H1 (cell line): ENCODE measurements at regions not wholly inside any gene's neighbourhood (a gene's known extent, or its start where the extent isn't known, plus 50 kb on each side); places are given as distances from the start of the nearest gene placed in this dataset.
A peak's percentile ranks its signal among the peaks of the same experiment; 100 is the strongest.

Experiments
- CTCF ChIA-PET: fragments of 300-600 bp; sonication (Branson Sonifier 250); formaldehyde crosslinking; loops from one replicate; lab custom pipeline; 2021; ENCODE audit not compliant: partially characterized antibody; lab: Charles Lee
- POLR2A ChIA-PET: fragments of 300-600 bp; sonication (Branson Sonifier 250); formaldehyde crosslinking; loops from one replicate; lab custom pipeline; 2021; ENCODE audit warnings: inconsistent platforms; ENCODE audit not compliant: partially characterized antibody; lab: Charles Lee
- DNase-seq, 2 experiments: peaks; one replicate each; pipeline versions ENCODE4 v3.0.0 to v3.0.0-alpha.2; 2010 to 2022; ENCODE audit warnings: low spot score in 2 of 2, low read depth in 1 of 2, mixed read lengths in 1 of 2
- FAIRE-seq: peaks from 2 replicates; lab custom pipeline; 2011; peaks lifted over from hg19 to GRCh38; lab: Jason Lieb, UNC
- H2AFZ ChIP-seq: 2 replicates; pipeline ENCODE4 v1.8.1; 2012; ENCODE audit warnings: low read length, inconsistent platforms
- H2AK5ac ChIP-seq: 2 replicates; pipeline ENCODE4 v1.6.1; 2013; ENCODE audit warnings: low read depth, low read length
- H2BK120ac ChIP-seq: replicated peaks from 2 replicates; pipeline ENCODE3; 2013; ENCODE audit warnings: low read depth, low read length, inconsistent platforms
- H2BK12ac ChIP-seq: 2 replicates; pipeline ENCODE4 v1.6.1; 2013; ENCODE audit warnings: low read depth, low read length
- H2BK15ac ChIP-seq: 2 replicates; pipeline ENCODE4 v1.6.1; 2013; ENCODE audit warnings: low read length
- H2BK20ac ChIP-seq: 2 replicates; pipeline ENCODE4 v1.6.1; 2013; ENCODE audit warnings: low read length
- H2BK5ac ChIP-seq: 2 replicates; pipeline ENCODE4 v1.6.1; 2013; ENCODE audit warnings: low read depth, low read length
- H3K14ac ChIP-seq: 2 replicates; pipeline ENCODE4 v1.6.1; 2013; ENCODE audit warnings: inconsistent platforms; ENCODE audit not compliant: insufficient read length
- H3K18ac ChIP-seq: 2 replicates; pipeline ENCODE4 v1.6.1; 2013; ENCODE audit warnings: low read length; ENCODE audit errors: extremely low read depth
- H3K23ac ChIP-seq: 2 replicates; pipeline ENCODE4 v1.6.1; 2013; ENCODE audit warnings: inconsistent platforms; ENCODE audit not compliant: insufficient read length
- H3K23me2 ChIP-seq: 2 replicates; pipeline ENCODE4 v1.6.1; 2013; ENCODE audit warnings: low read depth, low read length
- H3K27ac ChIP-seq: 2 replicates; pipeline ENCODE4 v1.6.1; 2011; ENCODE audit warnings: low read depth, low read length, inconsistent platforms
- H3K27me3 ChIP-seq, 4 experiments: replicated peaks in 1 of 4; 1 replicate in 1 of 4; 2 replicates in 3 of 4; pipeline versions ENCODE4 v1.6.1 to v1.8.1; 2011 to 2013; ENCODE audit warnings: low read length in 3 of 4, mild to moderate bottlenecking in 3 of 4, inconsistent platforms in 2 of 4, mixed read lengths in 2 of 4, moderate library complexity in 1 of 4; ENCODE audit not compliant: control insufficient read depth in 3 of 4, insufficient read depth in 3 of 4; ENCODE audit errors: extremely low read depth in 1 of 4
- H3K36me3 ChIP-seq, 4 experiments: 2 replicates each; pipeline versions ENCODE4 v1.6.1 to v1.8.1; 2011 to 2013; ENCODE audit warnings: mild to moderate bottlenecking in 4 of 4, low read length in 3 of 4, moderate library complexity in 2 of 4, control low read depth in 1 of 4, inconsistent platforms in 1 of 4; ENCODE audit not compliant: insufficient read depth in 4 of 4, control insufficient read depth in 2 of 4
- H3K4ac ChIP-seq: replicated peaks from 2 replicates; pipeline ENCODE3; 2013; ENCODE audit warnings: low read length, low read depth, mixed read lengths, inconsistent platforms; ENCODE audit not compliant: insufficient read length
- H3K4me1 ChIP-seq, 4 experiments: replicated peaks in 1 of 4; 1 replicate in 1 of 4; 2 replicates in 3 of 4; pipeline versions ENCODE4 v1.6.1 to v1.8.1; 2011 to 2013; ENCODE audit warnings: low read length in 3 of 4, inconsistent platforms in 2 of 4, mixed read lengths in 1 of 4; ENCODE audit not compliant: insufficient read depth in 4 of 4, control insufficient read depth in 3 of 4
- H3K4me2 ChIP-seq, 2 experiments: 2 replicates each; pipeline versions ENCODE4 v1.6.1 to v1.8.1; 2011 to 2013; ENCODE audit warnings: low read depth in 2 of 2, low read length in 2 of 2, control low read depth in 1 of 2, inconsistent platforms in 1 of 2, mild to moderate bottlenecking in 1 of 2; ENCODE audit not compliant: insufficient read depth in 1 of 2
- H3K4me3 ChIP-seq, 4 experiments: fragments of 200-600, 300-600 bp in 1 of 4; sonication (generic), shearing (Covaris generic), sonication (Bioruptor Twin) in 1 of 4; 2 replicates each; pipeline versions ENCODE4 v1.5.1 to v1.8.1; 2011 to 2016; ENCODE audit warnings: low read length in 4 of 4, low read depth in 3 of 4, control low read depth in 2 of 4, inconsistent platforms in 2 of 4, mild to moderate bottlenecking in 2 of 4, mixed read lengths in 1 of 4, moderate library complexity in 1 of 4; ENCODE audit not compliant: insufficient read depth in 2 of 4; ENCODE audit errors: extremely low read depth in 1 of 4
- H3K56ac ChIP-seq: replicated peaks from 2 replicates; pipeline ENCODE3; 2013; ENCODE audit warnings: low read depth, mild to moderate bottlenecking, mixed read lengths, low read length, inconsistent platforms; ENCODE audit not compliant: insufficient read length
- H3K79me1 ChIP-seq: 2 replicates; pipeline ENCODE4 v1.6.1; 2013; ENCODE audit warnings: low read depth, low read length, control low read depth
- H3K79me2 ChIP-seq, 2 experiments: 2 replicates each; pipeline versions ENCODE4 v1.6.1 to v1.8.1; 2012 to 2013; ENCODE audit warnings: low read length in 2 of 2, mild to moderate bottlenecking in 2 of 2, inconsistent platforms in 1 of 2; ENCODE audit not compliant: insufficient read depth in 2 of 2, control insufficient read depth in 1 of 2
- H3K9ac ChIP-seq, 4 experiments: replicated peaks in 1 of 4; 1 replicate in 1 of 4; 2 replicates in 3 of 4; pipeline versions ENCODE4 v1.6.1 to v1.8.1; 2011 to 2013; ENCODE audit warnings: low read depth in 3 of 4, low read length in 3 of 4, control low read depth in 2 of 4, mild to moderate bottlenecking in 2 of 4, moderate library complexity in 2 of 4, inconsistent platforms in 1 of 4; ENCODE audit errors: extremely low read depth in 1 of 4
- H3K9me3 ChIP-seq, 2 experiments: 2 replicates each; pipeline versions ENCODE4 v1.6.1 to v1.8.1; 2012 to 2013; ENCODE audit warnings: mild to moderate bottlenecking in 2 of 2, moderate library complexity in 2 of 2, control low read depth in 1 of 2, inconsistent platforms in 1 of 2, low read depth in 1 of 2, low read length in 1 of 2, mixed read lengths in 1 of 2; ENCODE audit not compliant: insufficient read depth in 2 of 2
- H4K20me1 ChIP-seq, 2 experiments: replicated peaks in 1 of 2; 2 replicates each; pipeline versions ENCODE3 to v1.8.1; 2011 to 2013; ENCODE audit warnings: inconsistent platforms in 2 of 2, low read length in 2 of 2, mild to moderate bottlenecking in 1 of 2; ENCODE audit not compliant: insufficient read depth in 2 of 2, control insufficient read depth in 1 of 2
- H4K5ac ChIP-seq: 2 replicates; pipeline ENCODE4 v1.6.1; 2013; ENCODE audit warnings: low read length, low read depth, mixed read lengths, inconsistent platforms; ENCODE audit not compliant: insufficient read length
- H4K8ac ChIP-seq: 2 replicates; pipeline ENCODE4 v1.8.0; 2013; ENCODE audit warnings: mild to moderate bottlenecking, moderate library complexity, low read length, inconsistent platforms; ENCODE audit not compliant: insufficient read depth; ENCODE audit errors: extremely low read depth
- H4K91ac ChIP-seq: replicated peaks from 2 replicates; pipeline ENCODE3; 2013; ENCODE audit warnings: low read length, mixed read lengths, inconsistent platforms; ENCODE audit not compliant: insufficient read length
- ASH2L ChIP-seq: fragments of 200-600, 300-600 bp; sonication (generic); IDR thresholded peaks from one replicate; pipeline ENCODE4 v1.7.1; 2017; ENCODE audit warnings: low read length
- CHD1 ChIP-seq: IDR thresholded peaks from 2 replicates; pipeline ENCODE4 v1.6.1; 2012; ENCODE audit warnings: low read depth, low read length, improper control_type of control experiment
- CREB1 ChIP-seq: IDR thresholded peaks from 2 replicates; pipeline ENCODE4 v1.6.1; 2012; ENCODE audit warnings: inconsistent platforms
- EZH2 ChIP-seq: fragments of 200-600 bp; sonication (generic); IDR thresholded peaks from 2 replicates; pipeline ENCODE4 v1.7.1; 2012; ENCODE audit warnings: low read depth, mild to moderate bottlenecking, moderate library complexity, low read length, inconsistent platforms; ENCODE audit not compliant: severe bottlenecking
- FOSL1 ChIP-seq: IDR thresholded peaks from 2 replicates; pipeline ENCODE4 v1.6.1; 2011; ENCODE audit warnings: mild to moderate bottlenecking, low read depth, low read length, moderate library complexity; ENCODE audit not compliant: insufficient read depth
- GABPA ChIP-seq: IDR thresholded peaks from 2 replicates; pipeline ENCODE4 v1.6.1; 2011; ENCODE audit warnings: mild to moderate bottlenecking, low read length, moderate library complexity, borderline replicate concordance; ENCODE audit not compliant: insufficient read depth
- JUN ChIP-seq: IDR thresholded peaks from 2 replicates; pipeline ENCODE4 v1.6.1; 2011; ENCODE audit warnings: low read depth, mild to moderate bottlenecking, improper control_type of control experiment, low read length
- KDM4A ChIP-seq: IDR thresholded peaks from one replicate; pipeline ENCODE4 v1.7.1; 2012; ENCODE audit warnings: low read depth, mild to moderate bottlenecking, moderate library complexity, low read length, inconsistent platforms; ENCODE audit not compliant: severe bottlenecking
- MAX ChIP-seq: IDR thresholded peaks from 2 replicates; pipeline ENCODE4 v1.6.1; 2012; ENCODE audit warnings: inconsistent platforms
- PHF8 ChIP-seq: fragments of 200-600 bp; sonication (generic); conservative IDR thresholded peaks from 2 replicates; pipeline ENCODE4 v1.7.1; 2012; ENCODE audit warnings: low read depth, mild to moderate bottlenecking, inconsistent platforms, low read length, moderate library complexity
- RFX5 ChIP-seq: IDR thresholded peaks from 2 replicates; pipeline ENCODE4 v1.6.1; 2011; ENCODE audit warnings: low read depth, low read length, improper control_type of control experiment, borderline replicate concordance
- RNF2 ChIP-seq: fragments of 200-900, 300-1000 bp; sonication (generic); IDR thresholded peaks from 2 replicates; pipeline ENCODE4 v1.7.1; 2016; ENCODE audit warnings: borderline replicate concordance, low read depth, mild to moderate bottlenecking, antibody characterized with exemption, low read length; ENCODE audit not compliant: poor library complexity, severe bottlenecking; ENCODE audit errors: missing control alignments
- USF2 ChIP-seq: IDR thresholded peaks from 2 replicates; pipeline ENCODE4 v1.6.1; 2011; ENCODE audit warnings: low read length, improper control_type of control experiment
- WGBS, 2 experiments: shearing (Covaris generic) in 1 of 2; methylation state at CpG; one replicate each; pipeline versions ENCODE4 v1.1.6 to v1.1.7; 2013 to 2015; ENCODE audit warnings: low lambda C conversion rate in 2 of 2, mixed read lengths in 2 of 2, inconsistent platforms in 1 of 2, low coverage in 1 of 2, missing lambda C conversion rate in 1 of 2; ENCODE audit not compliant: insufficient replicate concordance in 2 of 2, insufficient coverage in 1 of 2, insufficient read length in 1 of 2; ENCODE audit errors: extremely low coverage in 1 of 2, missing lambda C conversion rate in 1 of 2; 5-methylcytosine and 5-hydroxymethylcytosine counted together

GRCh38 chr10:47121336-47121735 is 178.7 kb upstream of the GDF10 start:
- H2BK120ac ChIP-seq, result no peak overlapping the region
- H3K56ac ChIP-seq, result no peak overlapping the region
- H3K4me3 ChIP-seq, result no peak overlapping the region
- H3K27me3 ChIP-seq, result no peaks in the 10 kb centered on the region
- H4K5ac ChIP-seq, result no peak overlapping the region
- no peaks in the 10 kb centered on the region for H3K9me3 ChIP-seq
- no peak overlapping the region for H3K14ac ChIP-seq
- no peak overlapping the region for H4K91ac ChIP-seq
- no peak overlapping the region for H2BK20ac ChIP-seq
- ChIA-PET CTCF (interaction anchor here (0.6 to 2.6 kb wide), 5 partner anchors 16 to 1568 kb away, joined by 3 to 11 read pairs (median 3); no protein-coding TSS in a partner anchor), POLR2A (no interaction called here)
- no peak for FAIRE-seq
- no peak overlapping the region for H2BK5ac ChIP-seq
- H2AFZ ChIP-seq, result peak overlapping the region; percentile 88
- no peak overlapping the region for H3K4me2 ChIP-seq
- H4K8ac ChIP-seq, result no peak overlapping the region
- H3K9ac ChIP-seq, result no peak overlapping the region
- no peaks in the 10 kb centered on the region for H3K79me1 ChIP-seq
- H4K20me1 ChIP-seq, result no peaks in the 10 kb centered on the region
- no peaks in the 10 kb centered on the region for H3K79me2 ChIP-seq
- 77% methylated on average over 7 of the region's 7 CpGs; no CpG with 5 or more reads in 1 of the 2 experiments for WGBS, 2 experiments
- no peak overlapping the region for H2BK15ac ChIP-seq
- no peak overlapping the region for H3K18ac ChIP-seq
- H2BK12ac ChIP-seq, result no peak overlapping the region
- no peak overlapping the region for H3K27ac ChIP-seq
- peak in 1 of 2 experiments; percentile 27 for DNase-seq
- no peak overlapping the region for H3K4ac ChIP-seq
- no peaks in the 10 kb centered on the region; a peak in 1 of 7 replicates for H3K4me1 ChIP-seq
- H2AK5ac ChIP-seq, result no peak overlapping the region
- H3K23me2 ChIP-seq, result peaks cover 2% of the 10 kb centered on the region; the same call in 1 of the 2 replicates
- H3K23ac ChIP-seq, result no peak overlapping the region
- H3K36me3 ChIP-seq, result no peaks in the 10 kb centered on the region
- TF ChIP-seq ASH2L (no peak), GABPA (no peak), CHD1 (no peak), USF2 (no peak), JUN (no peak), RFX5 (no peak), RNF2 (no peak), KDM4A (no peak), CREB1 (no peak), MAX (no peak), PHF8 (no peak), FOSL1 (no peak), EZH2 (no peak)
